AG04450 (cell line): ENCODE measurements at regions not wholly inside any gene's neighbourhood (a gene's known extent, or its start where the extent isn't known, plus 50 kb on each side); places are given as distances from the start of the nearest gene placed in this dataset.

Experiments
- CTCF ChIA-PET: fragments of 300-600, 350-600 bp; formaldehyde crosslinking; extraction: SDS; loops from one replicate; lab custom pipeline; 2022; ENCODE audit warnings: antibody characterized with exemption, inconsistent platforms; lab: Charles Lee
- POLR2A ChIA-PET: fragments of 350-600 bp; formaldehyde crosslinking; extraction: SDS; loops from one replicate; lab custom pipeline; 2021; ENCODE audit warnings: antibody characterized with exemption, inconsistent platforms; lab: Yijun Ruan, JAX
- DNase-seq: peaks from one replicate; pipeline ENCODE4 v3.0.0-alpha.2; 2011; ENCODE audit warnings: low read depth, low spot score
- H3K27ac ChIP-seq: one replicate; pipeline ENCODE4 v1.5.1; 2012; ENCODE audit warnings: low read depth, low read length, control low read depth
- H3K27me3 ChIP-seq: one replicate; pipeline ENCODE4 v1.6.0; 2012; ENCODE audit warnings: low read length; ENCODE audit not compliant: control insufficient read depth, insufficient read depth
- H3K4me3 ChIP-seq: 2 replicates; pipeline ENCODE4 v1.5.1; 2011; ENCODE audit warnings: mild to moderate bottlenecking, low read depth, low read length, control low read depth
- H3K9me3 ChIP-seq: 2 replicates; pipeline ENCODE4 v1.5.1; 2012; ENCODE audit warnings: low read length; ENCODE audit not compliant: control insufficient read depth, insufficient read depth
- TF ChIP-seq, protein P1 (sequence below): IDR thresholded peaks from 2 replicates; pipeline ENCODE4 v1.5.1; 2011; ENCODE audit warnings: low read depth, low read length, control low read depth, inconsistent platforms

DNA sequence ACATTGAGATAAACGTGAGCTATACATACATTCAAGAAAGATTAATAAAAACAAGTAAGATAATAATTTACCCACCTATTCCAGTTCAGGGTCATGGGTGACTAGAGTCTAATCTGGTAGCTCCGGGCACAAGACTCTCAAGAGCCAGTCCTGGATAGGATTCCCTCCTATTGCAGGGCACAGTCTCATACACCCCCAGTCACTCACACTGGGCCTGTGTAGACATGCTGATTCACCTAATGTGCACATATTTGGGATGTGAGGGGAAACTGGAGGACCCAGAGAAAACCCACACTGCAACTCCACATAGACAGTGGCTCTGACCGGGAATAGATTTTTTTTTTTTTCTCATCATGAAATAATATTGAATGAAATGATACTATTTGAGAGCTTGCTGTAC is 81.5 kb upstream of the THUMPD2 start:
- ChIA-PET POLR2A (no interaction called here), CTCF (interaction anchor here (1.4 kb wide), 1 partner anchor 23 kb away, joined by 4 read pairs; no protein-coding TSS in a partner anchor)
- Histone ChIP-seq H3K27me3 (no peaks in the 10 kb centered on the region), H3K9me3 (peaks cover 3% of the 10 kb centered on the region; the same call in 1 of the 2 replicates), H3K4me3 (no peak overlapping the region), H3K27ac (no peak overlapping the region)
- TF ChIP-seq, protein P1, sequence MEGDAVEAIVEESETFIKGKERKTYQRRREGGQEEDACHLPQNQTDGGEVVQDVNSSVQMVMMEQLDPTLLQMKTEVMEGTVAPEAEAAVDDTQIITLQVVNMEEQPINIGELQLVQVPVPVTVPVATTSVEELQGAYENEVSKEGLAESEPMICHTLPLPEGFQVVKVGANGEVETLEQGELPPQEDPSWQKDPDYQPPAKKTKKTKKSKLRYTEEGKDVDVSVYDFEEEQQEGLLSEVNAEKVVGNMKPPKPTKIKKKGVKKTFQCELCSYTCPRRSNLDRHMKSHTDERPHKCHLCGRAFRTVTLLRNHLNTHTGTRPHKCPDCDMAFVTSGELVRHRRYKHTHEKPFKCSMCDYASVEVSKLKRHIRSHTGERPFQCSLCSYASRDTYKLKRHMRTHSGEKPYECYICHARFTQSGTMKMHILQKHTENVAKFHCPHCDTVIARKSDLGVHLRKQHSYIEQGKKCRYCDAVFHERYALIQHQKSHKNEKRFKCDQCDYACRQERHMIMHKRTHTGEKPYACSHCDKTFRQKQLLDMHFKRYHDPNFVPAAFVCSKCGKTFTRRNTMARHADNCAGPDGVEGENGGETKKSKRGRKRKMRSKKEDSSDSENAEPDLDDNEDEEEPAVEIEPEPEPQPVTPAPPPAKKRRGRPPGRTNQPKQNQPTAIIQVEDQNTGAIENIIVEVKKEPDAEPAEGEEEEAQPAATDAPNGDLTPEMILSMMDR, result no peak
- DNase-seq, result no peak

DNA sequence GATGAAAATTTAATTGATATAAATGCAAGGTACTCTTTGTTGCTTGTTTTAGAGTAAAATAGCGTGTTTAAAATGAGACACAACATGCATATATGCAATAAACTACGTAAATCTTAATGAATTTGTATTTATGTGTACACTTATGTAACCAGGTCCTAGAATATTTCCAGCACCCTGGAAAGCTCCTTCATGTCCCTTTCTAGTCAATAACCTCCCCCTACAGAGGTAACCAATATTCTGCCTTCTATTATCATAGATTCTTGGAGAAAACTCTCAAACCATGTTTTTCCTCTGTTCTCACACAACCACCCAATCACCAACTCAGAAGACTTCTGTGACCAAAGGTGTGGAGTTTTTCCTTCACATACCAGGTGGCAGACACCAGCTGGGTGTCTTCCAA is 79.6 kb upstream of the THUMPD2 start:
- Histone ChIP-seq H3K9me3 (peaks cover 1% of the 10 kb centered on the region; the same call in 1 of the 2 replicates), H3K27me3 (no peaks in the 10 kb centered on the region), H3K4me3 (no peak overlapping the region), H3K27ac (no peak overlapping the region)
- POLR2A ChIA-PET, result no interaction called here
- TF ChIP-seq, protein P1, result no peak
- no peak for DNase-seq
- CTCF ChIA-PET, result no interaction called here

DNA sequence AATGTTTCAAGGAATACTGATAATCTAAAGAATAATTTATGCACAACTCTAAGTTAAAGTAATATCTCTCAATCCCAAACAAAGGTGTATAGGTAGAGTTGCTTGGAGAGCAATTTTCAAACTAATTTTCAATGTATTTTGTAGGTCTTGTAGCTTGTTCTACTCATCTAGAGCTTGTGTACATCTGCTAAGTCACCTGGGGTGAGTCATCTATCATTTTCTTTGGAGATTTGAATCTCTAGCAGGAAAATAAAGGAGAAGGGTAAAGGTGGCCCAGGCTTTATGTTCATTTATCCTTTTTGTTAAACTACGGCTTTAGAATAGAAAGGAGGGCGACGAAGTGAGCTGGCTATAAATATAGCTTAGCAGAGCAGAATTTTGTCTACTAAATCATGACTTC is 76.8 kb upstream of the THUMPD2 start:
- TF ChIP-seq, protein P1, result no peak
- ChIA-PET POLR2A (no interaction called here), CTCF (no interaction called here)
- no peaks in the 10 kb centered on the region for H3K9me3 ChIP-seq
- H3K27ac ChIP-seq, result no peak overlapping the region
- no peak for DNase-seq
- no peak overlapping the region for H3K4me3 ChIP-seq
- no peaks in the 10 kb centered on the region for H3K27me3 ChIP-seq

DNA sequence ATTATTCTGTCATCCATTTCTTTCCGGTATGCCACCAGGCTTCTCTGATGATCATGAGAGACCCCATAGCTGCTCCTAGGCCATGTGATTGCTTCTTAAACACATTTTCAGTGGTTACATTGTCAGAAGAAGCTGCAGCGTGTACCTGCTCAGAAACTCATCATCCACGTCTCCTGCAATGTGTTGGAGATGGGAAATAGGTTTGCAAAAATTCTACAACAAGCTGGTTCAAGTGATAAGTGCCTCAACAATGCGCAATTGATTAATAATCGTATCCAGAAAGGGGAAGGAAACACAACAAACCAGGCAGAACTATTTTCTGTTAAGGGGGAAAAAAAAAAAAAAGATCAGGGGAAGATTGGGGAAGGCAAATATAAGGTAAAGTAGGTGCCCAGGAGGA is 75.7 kb upstream of the THUMPD2 start:
- POLR2A ChIA-PET, result no interaction called here

DNA sequence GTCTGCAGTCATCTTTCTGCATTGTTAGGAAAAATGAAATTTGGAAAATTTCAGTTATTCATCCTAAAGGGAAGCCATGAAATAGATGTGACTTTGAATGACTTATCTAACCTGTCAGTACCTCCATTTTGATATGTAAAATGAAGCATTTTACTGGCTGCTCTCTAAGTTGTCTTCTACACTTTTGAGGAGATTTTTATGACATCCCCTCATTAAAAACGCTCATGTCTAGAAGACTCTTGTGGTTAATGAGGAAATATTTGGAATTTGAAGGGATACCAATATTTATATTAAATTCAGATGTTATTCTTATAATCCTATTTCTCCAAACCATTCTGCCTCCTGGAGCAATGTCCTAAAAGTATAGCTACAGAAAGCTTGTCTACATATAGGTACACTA is 73.8 kb upstream of the THUMPD2 start:
- no peak for DNase-seq
- CTCF ChIA-PET, result interaction anchor here (0.6 to 8.2 kb wide), 2 partner anchors 15 to 563 kb away, joined by 3 to 46 read pairs; no protein-coding TSS in a partner anchor
- Histone ChIP-seq H3K27me3 (no peaks in the 10 kb centered on the region), H3K4me3 (no peak overlapping the region), H3K27ac (no peak overlapping the region), H3K9me3 (no peaks in the 10 kb centered on the region)
- TF ChIP-seq, protein P1, result no peak
- POLR2A ChIA-PET, result interaction anchor here (1.5 kb wide), 1 partner anchor 61 kb away, joined by 4 read pairs; no protein-coding TSS in a partner anchor

More for the DNA sequence above, 75.7 kb upstream of the THUMPD2 start:
- H3K27ac ChIP-seq, result no peak overlapping the region
- H3K27me3 ChIP-seq, result no peaks in the 10 kb centered on the region
- no peak overlapping the region for H3K4me3 ChIP-seq
- H3K9me3 ChIP-seq, result no peaks in the 10 kb centered on the region
- CTCF ChIA-PET, result no interaction called here
- TF ChIP-seq, protein P1, result no peak
- DNase-seq, result no peak
